Activated CD4-positive, alpha-beta T cell treated with anti-CD3 and anti-CD28 coated beads, Interleukin-2, amount 50 U/mL, for 24 hours (primary cell): ENCODE measurements at regions not wholly inside any gene's neighbourhood (a gene's known extent, or its start where the extent isn't known, plus 50 kb on each side); places are given as distances from the start of the nearest gene placed in this dataset.
"Not testable (repeated sequence)": the region's sequence is repeated elsewhere in the genome, so short reads cannot be mapped to it uniquely, and the experiment has no call there.

ENCODE experiments used
- DNase-seq, 2 donors: peaks; one replicate each; pipeline ENCODE4 v3.0.0-alpha.2; 2020; ENCODE audit warnings: low read depth in 1 of 2, low spot score in 1 of 2

- DNase-seq, result no peak
These were observed 176.6 kb downstream of the JCAD start for GRCh38 chr10:29882766-29883165.

DNA sequence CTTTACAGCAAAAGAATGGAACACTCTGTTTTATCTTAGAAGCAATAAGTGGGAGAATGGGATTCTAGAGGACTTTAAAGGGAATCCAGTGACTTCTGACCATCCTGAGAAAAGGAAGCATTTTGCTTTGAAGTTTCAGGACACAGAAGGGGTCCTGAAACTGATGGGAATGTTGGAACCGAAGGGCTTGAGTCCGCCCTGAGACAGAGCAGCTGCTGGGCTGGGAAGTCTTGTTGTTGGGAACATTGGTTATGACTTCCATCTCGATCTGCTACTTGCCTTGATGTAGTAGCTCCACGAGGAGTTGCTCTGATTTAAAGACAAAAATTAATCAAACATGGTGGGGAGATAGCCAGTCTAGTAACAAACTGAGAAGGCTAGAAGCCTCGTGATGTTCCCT lies 177.6 kb downstream of the JCAD start:
- DNase-seq, result no peak

- DNase-seq, result no peak
These were observed 178.0 kb downstream of the JCAD start for GRCh38 chr10:29881336-29881771.

DNA sequence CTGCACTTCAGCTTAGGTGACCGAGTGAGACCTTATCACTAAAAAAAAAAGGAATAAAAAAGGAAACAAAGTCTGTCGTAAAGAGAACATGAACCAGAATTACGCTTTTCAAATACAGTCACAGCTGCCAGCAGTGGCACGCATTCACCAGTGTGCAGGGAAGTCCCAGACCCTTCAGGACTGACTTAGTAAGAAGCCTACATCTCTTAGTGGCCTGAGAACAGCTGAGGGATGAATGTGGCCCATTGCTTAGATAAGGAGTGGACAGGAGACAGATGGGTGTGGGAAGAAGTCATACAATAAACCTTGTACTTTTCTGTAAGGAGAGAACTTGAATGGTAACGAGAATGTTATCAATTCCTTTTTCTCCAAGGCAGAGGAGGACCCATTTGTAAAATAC lies 178.5 kb downstream of the JCAD start:
- DNase-seq, result no peak

DNA sequence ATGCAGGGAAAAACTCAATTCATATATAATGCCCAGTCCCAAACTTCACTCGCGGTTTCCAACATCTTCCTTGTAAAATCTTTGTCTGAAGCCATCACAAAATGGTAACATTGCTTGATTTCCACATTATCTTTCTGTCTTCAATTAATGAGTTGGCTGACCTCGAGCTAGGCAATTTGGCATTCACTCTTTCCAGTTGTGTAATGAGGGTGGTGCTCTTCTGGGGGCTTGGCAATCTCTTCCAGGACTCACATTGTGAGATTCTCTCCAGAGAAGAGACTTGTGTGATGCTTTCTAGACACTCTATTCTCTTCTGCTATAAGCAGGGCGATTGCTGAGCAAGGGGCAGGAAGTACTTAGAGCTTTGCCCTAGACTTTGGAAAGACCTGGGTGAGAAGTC lies 179.5 kb downstream of the JCAD start:
- DNase-seq, result no peak

GRCh38 chr10:29878492-29878891 lies 180.9 kb downstream of the JCAD start:
- no peak for DNase-seq

- no peak for DNase-seq
These were observed 181.4 kb downstream of the JCAD start for GRCh38 chr10:29877793-29878491.

DNA sequence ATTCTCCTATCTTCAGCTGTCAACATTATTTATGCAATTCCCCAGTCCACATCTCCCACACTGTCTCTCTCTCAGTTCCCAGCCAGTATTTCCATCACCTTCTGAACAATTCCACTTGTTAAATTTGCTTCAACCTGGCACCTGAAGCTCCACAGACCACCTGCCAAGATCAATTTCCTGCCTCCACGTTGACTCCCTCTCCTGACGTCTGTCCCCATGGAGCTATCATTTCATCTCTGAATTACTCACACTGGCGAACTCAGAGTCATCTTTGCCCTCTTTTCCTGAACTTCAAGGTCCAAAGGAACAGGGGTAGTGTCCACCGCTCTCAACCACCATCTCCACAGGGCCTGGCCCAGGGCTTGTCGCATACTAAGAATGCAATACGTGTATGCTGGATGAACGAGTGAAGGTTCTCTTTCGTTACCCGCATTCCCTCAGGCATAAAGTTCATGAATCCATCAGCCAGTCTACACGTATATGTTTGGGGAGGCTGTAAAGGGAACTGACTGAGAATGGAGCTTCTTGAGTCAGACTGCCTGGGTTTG lies 183.3 kb downstream of the JCAD start:
- DNase-seq, result no peak

GRCh38 chr10:29874606-29875269 lies 184.6 kb downstream of the JCAD start:
- DNase-seq, result no peak

- DNase-seq, result no peak
These were observed 185.4 kb downstream of the JCAD start for GRCh38 chr10:29873941-29874484.

DNA sequence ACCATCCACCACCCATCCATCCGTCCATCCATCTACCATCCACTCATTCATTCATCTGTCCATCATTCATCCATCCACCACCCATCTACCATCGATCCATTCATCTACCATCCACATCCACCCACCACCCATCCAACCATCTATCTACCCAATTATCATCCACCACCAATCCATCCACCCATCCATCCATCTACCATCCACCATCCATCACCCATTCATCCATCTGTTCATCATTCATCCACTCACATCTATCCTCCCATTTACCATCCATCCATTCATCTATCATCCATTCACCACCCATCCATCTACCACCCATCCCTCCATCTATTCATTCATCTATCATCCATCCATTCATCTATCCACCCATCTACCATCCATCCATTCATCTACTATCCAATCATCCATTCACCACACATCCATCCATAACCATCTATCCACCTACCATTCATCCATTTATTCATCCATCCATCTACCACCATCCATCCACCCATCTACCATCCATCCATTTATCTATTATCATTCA lies 188.8 kb downstream of the JCAD start:
- DNase-seq, result no peak

GRCh38 chr10:29869593-29869992 lies 189.8 kb downstream of the JCAD start:
- no peak for DNase-seq

GRCh38 chr10:29866356-29866755 lies 193.0 kb downstream of the JCAD start:
- no peak for DNase-seq

GRCh38 chr10:29865700-29866355 lies 193.6 kb downstream of the JCAD start:
- no peak for DNase-seq

GRCh38 chr10:29862923-29863614 lies 196.3 kb downstream of the JCAD start:
- no peak for DNase-seq

DNA sequence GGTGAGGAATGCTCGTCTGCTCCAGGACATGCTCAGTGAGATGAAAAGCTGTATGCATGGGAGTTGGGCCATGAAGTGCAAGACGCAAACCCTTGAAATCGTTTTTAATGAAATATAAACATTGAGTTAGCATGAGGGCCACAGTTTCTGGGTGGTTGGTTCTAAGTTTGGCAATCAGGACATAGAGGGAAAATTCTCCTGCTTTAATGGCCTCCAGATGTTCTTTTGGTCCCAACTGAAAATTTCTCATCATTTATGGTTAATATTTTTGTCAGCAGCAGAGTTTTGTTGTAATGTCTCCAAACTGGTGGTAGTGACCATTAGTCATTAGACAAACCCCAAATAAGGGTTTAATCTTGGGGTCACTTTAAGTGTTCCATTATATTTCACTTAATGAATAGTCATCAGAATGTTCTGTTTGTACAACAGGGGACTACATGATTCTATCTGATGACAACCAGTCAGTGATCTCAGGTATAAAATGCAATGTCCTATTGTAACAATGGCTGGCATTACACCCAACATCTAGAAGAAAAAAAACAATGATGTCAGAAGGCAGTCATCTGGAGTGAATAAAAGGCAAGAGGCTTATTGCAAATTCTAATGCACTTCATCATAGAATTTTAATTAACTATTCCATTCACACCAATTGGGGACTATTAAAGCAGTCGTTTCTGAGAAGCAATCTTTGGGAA lies 197.4 kb downstream of the JCAD start:
- DNase-seq, result no peak

- DNase-seq, result not testable (repeated sequence)
These were observed 198.2 kb downstream of the JCAD start for GRCh38 chr10:29861231-29861630.

GRCh38 chr10:29860166-29860565 lies 199.2 kb downstream of the JCAD start:
- no peak for DNase-seq

DNA sequence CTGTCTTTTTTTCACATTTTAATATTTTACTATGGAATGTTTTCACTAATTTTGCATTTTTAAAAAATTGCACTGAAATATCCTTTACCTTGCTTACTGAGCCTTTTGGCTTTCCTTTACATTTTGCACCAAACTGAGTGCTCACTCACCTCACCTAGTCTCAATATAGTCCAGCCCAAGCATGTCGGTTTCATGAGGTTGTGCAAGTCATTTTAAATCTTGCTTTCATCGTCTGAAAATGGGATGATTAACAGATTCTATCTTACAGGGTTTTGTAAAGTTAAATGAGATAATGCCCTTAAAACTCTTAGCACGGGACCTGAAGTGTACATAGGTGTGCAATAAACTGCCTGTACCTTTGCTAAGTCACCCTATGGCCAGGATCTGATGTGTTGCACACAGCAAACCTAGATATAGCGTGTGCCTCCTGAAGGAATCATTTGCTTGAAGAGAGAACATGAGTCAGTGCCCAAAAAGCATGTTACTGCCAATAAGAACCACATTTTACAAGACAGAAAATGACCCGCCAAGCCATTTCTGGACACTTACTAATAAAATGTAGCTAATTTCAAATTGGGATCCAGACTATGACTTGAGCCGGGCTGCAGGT lies 199.8 kb downstream of the JCAD start:
- DNase-seq, result no peak

DNA sequence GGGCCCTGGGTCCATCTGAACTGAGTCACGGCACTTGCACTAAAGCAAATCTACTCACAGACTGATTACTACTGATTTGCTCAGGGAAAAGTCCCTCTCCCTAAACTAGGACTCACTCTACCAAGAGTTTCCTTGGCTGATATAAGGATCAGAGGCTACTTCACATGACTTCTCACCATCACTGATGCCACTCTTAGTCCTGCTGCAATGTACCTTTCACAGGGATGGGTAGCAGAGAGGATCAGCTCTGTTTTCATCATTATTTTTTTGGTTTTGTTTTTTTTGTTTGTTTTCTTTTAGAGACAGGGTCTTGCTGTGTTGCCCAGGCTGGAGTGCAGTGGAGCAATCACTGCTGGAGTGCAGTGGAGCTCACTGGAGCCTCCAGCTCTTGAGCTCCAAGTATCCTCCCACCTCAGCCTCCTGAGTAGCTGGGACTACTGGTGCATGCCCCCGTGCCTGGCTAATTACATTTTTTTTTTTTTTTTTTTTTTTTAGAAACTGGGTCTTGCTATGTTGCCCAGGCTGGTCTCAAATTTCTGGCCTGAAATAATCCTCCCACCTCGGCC lies 200.6 kb downstream of the JCAD start:
- DNase-seq, result no peak
